ENCODE measurements at regions not wholly inside any gene's neighbourhood (a gene's known extent, or its start where the extent isn't known, plus 50 kb on each side); places are given as distances from the start of the nearest gene placed in this dataset.

- TF ChIP-seq NFATC3 (CRISPR knock-in tag; IDR thresholded peaks at IDR 0.05): no peak
- TF ChIP-seq PCBP2 (optimal IDR thresholded peaks at IDR 0.05; ENCODE audit: low read depth, low read length, poor library complexity, severe bottlenecking): no peak
- TF ChIP-seq ZNF24 (IDR thresholded peaks at IDR 0.05): no peak
- TF ChIP-seq KMT2B (CRISPR knock-in tag; IDR thresholded peaks at IDR 0.05): peak; percentile 69; the same call in 1 of the 2 replicates
- peak; percentile 91; the same call in 1 of the 2 replicates for TF ChIP-seq TSC22D2 (CRISPR knock-in tag; IDR thresholded peaks at IDR 0.05; ENCODE audit: borderline replicate concordance)
- no peak for TF ChIP-seq NFE2L1 (CRISPR knock-in tag; IDR thresholded peaks at IDR 0.05; ENCODE audit: borderline replicate concordance)
- TF ChIP-seq TEAD2 (CRISPR knock-in tag; IDR thresholded peaks at IDR 0.05): no peak
- no peak for TF ChIP-seq RAD51 (IDR thresholded peaks at IDR 0.05; ENCODE audit: borderline replicate concordance)
- 0 out of 2 replicates have a peak, but pooled peaks have one; percentile 53 for TF ChIP-seq HOXA5 (CRISPR knock-in tag; IDR thresholded peaks at IDR 0.05)
- TF ChIP-seq, protein P1, sequence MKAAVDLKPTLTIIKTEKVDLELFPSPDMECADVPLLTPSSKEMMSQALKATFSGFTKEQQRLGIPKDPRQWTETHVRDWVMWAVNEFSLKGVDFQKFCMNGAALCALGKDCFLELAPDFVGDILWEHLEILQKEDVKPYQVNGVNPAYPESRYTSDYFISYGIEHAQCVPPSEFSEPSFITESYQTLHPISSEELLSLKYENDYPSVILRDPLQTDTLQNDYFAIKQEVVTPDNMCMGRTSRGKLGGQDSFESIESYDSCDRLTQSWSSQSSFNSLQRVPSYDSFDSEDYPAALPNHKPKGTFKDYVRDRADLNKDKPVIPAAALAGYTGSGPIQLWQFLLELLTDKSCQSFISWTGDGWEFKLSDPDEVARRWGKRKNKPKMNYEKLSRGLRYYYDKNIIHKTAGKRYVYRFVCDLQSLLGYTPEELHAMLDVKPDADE (CRISPR knock-in tag; IDR thresholded peaks at IDR 0.05): no peak
- TF ChIP-seq KDM5A (IDR thresholded peaks at IDR 0.05; ENCODE audit: borderline replicate concordance, low read length): no peak
- peak; percentile 77; the same call in 1 of the 2 replicates for TF ChIP-seq ARNT2 (CRISPR knock-in tag; IDR thresholded peaks at IDR 0.05; ENCODE audit: low read depth)
- 0 out of 2 replicates have a peak, but pooled peaks have one; percentile 29 for TF ChIP-seq KLF6 (CRISPR knock-in tag; IDR thresholded peaks at IDR 0.05)
- TF ChIP-seq, protein P2, sequence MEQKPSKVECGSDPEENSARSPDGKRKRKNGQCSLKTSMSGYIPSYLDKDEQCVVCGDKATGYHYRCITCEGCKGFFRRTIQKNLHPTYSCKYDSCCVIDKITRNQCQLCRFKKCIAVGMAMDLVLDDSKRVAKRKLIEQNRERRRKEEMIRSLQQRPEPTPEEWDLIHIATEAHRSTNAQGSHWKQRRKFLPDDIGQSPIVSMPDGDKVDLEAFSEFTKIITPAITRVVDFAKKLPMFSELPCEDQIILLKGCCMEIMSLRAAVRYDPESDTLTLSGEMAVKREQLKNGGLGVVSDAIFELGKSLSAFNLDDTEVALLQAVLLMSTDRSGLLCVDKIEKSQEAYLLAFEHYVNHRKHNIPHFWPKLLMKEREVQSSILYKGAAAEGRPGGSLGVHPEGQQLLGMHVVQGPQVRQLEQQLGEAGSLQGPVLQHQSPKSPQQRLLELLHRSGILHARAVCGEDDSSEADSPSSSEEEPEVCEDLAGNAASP (CRISPR knock-in tag; IDR thresholded peaks at IDR 0.05; ENCODE audit: borderline replicate concordance): peak; percentile 91; the same call in 1 of the 2 replicates
- TF ChIP-seq, protein P3, sequence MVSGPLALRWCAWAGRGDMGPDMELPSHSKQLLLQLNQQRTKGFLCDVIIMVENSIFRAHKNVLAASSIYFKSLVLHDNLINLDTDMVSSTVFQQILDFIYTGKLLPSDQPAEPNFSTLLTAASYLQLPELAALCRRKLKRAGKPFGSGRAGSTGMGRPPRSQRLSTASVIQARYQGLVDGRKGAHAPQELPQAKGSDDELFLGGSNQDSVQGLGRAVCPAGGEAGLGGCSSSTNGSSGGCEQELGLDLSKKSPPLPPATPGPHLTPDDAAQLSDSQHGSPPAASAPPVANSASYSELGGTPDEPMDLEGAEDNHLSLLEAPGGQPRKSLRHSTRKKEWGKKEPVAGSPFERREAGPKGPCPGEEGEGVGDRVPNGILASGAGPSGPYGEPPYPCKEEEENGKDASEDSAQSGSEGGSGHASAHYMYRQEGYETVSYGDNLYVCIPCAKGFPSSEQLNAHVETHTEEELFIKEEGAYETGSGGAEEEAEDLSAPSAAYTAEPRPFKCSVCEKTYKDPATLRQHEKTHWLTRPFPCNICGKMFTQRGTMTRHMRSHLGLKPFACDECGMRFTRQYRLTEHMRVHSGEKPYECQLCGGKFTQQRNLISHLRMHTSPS (CRISPR knock-in tag; IDR thresholded peaks at IDR 0.05; ENCODE audit: low read depth): no peak
- TF ChIP-seq BCL6 (CRISPR knock-in tag; IDR thresholded peaks at IDR 0.05): peak; percentile 97
- TF ChIP-seq ZNF20 (CRISPR knock-in tag; IDR thresholded peaks at IDR 0.05): no peak
- peak; percentile 37; the same call in 1 of the 2 replicates for TF ChIP-seq ELF1 (CRISPR knock-in tag; IDR thresholded peaks at IDR 0.05)
- TF ChIP-seq, protein P4, sequence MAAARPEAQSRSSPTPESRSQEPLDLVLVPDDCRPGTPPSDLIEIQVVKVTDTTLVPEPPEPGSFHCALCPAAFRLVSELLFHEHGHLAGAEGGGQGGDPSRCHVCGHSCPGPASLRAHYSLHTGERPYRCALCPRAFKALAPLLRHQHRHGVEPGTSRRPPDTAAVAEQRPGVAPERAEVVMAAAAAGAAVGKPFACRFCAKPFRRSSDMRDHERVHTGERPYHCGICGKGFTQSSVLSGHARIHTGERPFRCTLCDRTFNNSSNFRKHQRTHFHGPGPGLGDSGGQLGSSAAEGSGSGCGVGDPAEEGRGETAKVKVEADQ (CRISPR knock-in tag; IDR thresholded peaks at IDR 0.05; ENCODE audit: borderline replicate concordance): no peak
- peak; percentile 86 for TF ChIP-seq TFE3 (CRISPR knock-in tag; IDR thresholded peaks at IDR 0.05)
- 0 out of 2 replicates have a peak, but pooled peaks have one; percentile 47 for TF ChIP-seq SIN3A (IDR thresholded peaks at IDR 0.05; ENCODE audit: borderline replicate concordance, low read depth, low read length)
These were observed 168.0 kb upstream of the AHR start (continued) for GRCh38 chr7:17130281-17131059.

All from HepG2 (cell line).